ENCODE measurements at regions not wholly inside any gene's neighbourhood (a gene's known extent, or its start where the extent isn't known, plus 50 kb on each side); places are given as distances from the start of the nearest gene placed in this dataset.

- TF ChIP-seq, protein P1, sequence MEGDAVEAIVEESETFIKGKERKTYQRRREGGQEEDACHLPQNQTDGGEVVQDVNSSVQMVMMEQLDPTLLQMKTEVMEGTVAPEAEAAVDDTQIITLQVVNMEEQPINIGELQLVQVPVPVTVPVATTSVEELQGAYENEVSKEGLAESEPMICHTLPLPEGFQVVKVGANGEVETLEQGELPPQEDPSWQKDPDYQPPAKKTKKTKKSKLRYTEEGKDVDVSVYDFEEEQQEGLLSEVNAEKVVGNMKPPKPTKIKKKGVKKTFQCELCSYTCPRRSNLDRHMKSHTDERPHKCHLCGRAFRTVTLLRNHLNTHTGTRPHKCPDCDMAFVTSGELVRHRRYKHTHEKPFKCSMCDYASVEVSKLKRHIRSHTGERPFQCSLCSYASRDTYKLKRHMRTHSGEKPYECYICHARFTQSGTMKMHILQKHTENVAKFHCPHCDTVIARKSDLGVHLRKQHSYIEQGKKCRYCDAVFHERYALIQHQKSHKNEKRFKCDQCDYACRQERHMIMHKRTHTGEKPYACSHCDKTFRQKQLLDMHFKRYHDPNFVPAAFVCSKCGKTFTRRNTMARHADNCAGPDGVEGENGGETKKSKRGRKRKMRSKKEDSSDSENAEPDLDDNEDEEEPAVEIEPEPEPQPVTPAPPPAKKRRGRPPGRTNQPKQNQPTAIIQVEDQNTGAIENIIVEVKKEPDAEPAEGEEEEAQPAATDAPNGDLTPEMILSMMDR (IDR thresholded peaks at IDR 0.05), result no peak
Observed at GRCh38 chr9:75464726-75465125, 376.4 kb downstream of the OSTF1 start.

GRCh38 chr9:75467142-75467541 lies 378.8 kb downstream of the OSTF1 start:
- TF ChIP-seq, protein P1 (IDR thresholded peaks at IDR 0.05), result no peak

DNA sequence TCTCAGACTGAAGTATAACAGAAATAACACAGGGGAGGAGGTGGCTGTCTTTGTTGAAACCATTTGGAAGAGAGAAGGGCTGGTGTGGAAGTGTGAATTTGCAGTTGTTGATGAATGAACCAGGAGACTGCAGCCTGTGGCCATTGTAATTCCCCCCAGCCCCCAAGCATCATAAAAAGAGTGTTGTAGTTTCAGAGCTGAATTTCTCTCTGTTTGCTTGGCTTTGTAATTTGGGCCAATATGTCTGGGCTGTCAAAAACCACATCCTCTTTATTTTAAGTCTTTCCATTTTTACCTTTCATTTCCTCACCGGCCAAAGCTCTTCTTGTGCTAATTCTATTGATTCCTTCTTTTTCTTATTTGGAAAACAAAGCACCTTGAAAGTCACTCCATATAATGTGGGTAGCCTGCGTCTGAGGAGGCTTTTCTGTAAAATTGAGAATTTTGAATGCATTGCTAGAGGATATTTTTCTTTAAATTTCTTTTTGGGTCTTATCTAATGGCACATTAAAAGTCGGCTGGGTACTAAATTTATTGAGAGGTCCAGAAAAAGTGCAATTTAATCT lies 383.3 kb downstream of the OSTF1 start:
- TF ChIP-seq, protein P1 (IDR thresholded peaks at IDR 0.05), result no peak

DNA sequence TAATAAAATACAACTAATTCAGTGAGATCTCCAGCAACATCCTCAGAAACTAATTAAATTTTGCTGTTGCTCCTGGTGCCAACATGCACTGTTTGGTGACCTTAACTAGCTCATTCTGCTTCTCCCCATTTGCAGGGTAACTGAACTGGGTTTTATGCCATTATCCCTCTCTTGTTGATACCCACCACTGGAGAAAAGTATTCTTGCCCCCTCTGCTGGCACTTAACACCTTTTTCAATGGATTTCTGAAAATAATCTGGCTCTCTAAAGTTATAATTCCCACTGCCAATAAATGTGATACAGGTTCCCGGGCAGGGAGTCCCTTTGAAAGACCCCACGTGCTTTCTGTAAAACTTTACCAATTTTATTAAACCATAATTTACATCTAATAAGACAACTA lies 394.3 kb downstream of the OSTF1 start:
- TF ChIP-seq, protein P1 (IDR thresholded peaks at IDR 0.05), result no peak

GRCh38 chr9:75483636-75484035 lies 395.3 kb downstream of the OSTF1 start:
- TF ChIP-seq, protein P1 (IDR thresholded peaks at IDR 0.05), result no peak

DNA sequence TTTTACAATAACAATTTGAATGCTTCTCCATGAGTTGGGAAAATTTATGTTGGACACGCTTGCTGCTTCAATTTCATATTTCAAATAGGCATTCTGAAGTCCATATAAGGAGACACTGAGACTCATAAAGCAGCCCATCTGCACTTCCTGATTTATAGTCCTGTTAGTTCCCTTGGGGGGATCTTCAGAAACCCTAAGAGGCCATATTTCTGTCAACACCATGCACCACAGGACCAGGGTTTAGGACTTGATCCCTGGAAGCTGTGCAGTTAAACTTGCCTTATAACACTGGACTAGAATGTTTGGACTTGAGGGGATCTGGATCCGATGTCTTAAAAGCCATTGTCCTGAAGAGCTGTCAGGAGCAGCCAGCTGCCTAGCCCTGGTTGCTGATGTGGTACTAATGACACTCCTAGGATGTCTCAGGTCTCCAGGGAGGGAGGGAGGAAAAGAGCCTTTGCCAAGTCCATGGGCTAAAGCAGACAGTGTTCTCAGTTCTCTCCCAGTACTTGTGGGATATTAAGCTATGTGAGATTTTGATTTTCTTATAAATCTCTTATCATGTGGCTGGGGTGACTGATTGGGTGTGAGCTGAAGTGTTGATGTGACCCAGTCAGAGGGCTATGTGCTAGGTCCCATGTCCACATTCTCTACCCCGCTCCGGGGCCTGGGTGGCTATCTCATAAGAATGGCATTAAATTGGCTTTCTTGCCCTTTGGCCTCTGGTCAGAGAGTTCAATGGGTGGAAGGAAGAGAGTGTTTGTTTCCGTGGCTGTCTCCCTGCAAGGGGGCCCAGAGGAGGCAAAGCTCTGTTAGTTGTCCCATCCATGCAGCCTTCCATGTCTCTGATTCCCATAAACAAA lies 399.8 kb downstream of the OSTF1 start:
- TF ChIP-seq, protein P1 (IDR thresholded peaks at IDR 0.05), result no peak

DNA sequence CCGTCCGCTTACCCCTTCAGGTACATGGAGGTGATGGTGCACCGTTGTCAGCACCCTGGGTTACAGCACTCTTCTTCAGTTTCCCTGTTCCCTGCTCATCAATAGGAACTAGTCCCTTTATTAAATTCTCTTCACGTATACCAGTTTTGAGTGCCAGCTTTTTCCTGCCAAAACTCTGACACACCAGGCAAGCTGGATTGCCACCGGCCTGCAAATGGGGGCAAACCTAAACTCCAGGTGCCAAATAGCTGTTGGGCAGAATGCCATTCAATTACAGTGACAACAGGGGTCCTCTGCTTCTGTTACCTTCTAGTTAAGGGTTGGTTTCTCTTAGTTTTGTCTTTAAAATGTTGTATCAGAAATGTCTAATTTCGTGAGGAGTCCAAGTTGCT lies 400.4 kb downstream of the OSTF1 start:
- TF ChIP-seq, protein P1 (IDR thresholded peaks at IDR 0.05), result no peak

All from LNCAP (cell line).